ENCODE measurements at regions not wholly inside any gene's neighbourhood (a gene's known extent, or its start where the extent isn't known, plus 50 kb on each side); places are given as distances from the start of the nearest gene placed in this dataset.
"Not testable (repeated sequence)": the region's sequence is repeated elsewhere in the genome, so short reads cannot be mapped to it uniquely, and the experiment has no call there.

GRCh38 chr14:87257421-87257820, 735.6 kb downstream of the GALC start:
- no peaks in the 10 kb centered on the region for H3K36me3 ChIP-seq (ENCODE audit: control insufficient read depth, insufficient read depth, low read length)
- no peak for TF ChIP-seq CTCF (IDR thresholded peaks at IDR 0.05; ENCODE audit: insufficient read depth, low read length, poor library complexity, severe bottlenecking)
- H3K27me3 ChIP-seq (replicated peaks; ENCODE audit: control insufficient read depth, insufficient read depth, low read length) = no peaks in the 10 kb centered on the region
- no peak overlapping the region for H3K4me3 ChIP-seq (replicated peaks; ENCODE audit: low read depth, low read length)
- DNase-seq (ENCODE audit: extremely low read depth, insufficient read length) = no peak

GRCh38 chr14:87255058-87255457, 737.9 kb downstream of the GALC start:
- no peak overlapping the region for H3K4me3 ChIP-seq (replicated peaks; ENCODE audit: low read depth, low read length)
- DNase-seq (ENCODE audit: extremely low read depth, insufficient read length) = no peak
- no peaks in the 10 kb centered on the region for H3K36me3 ChIP-seq (ENCODE audit: control insufficient read depth, insufficient read depth, low read length)
- no peak for TF ChIP-seq CTCF (IDR thresholded peaks at IDR 0.05; ENCODE audit: insufficient read depth, low read length, poor library complexity, severe bottlenecking)
- H3K27me3 ChIP-seq (replicated peaks; ENCODE audit: control insufficient read depth, insufficient read depth, low read length) = no peaks in the 10 kb centered on the region

- H3K36me3 ChIP-seq (ENCODE audit: control insufficient read depth, insufficient read depth, low read length) = no peaks in the 10 kb centered on the region
- H3K27me3 ChIP-seq (replicated peaks; ENCODE audit: control insufficient read depth, insufficient read depth, low read length) = no peaks in the 10 kb centered on the region
- DNase-seq (ENCODE audit: extremely low read depth, insufficient read length) = no peak
- no peak overlapping the region for H3K4me3 ChIP-seq (replicated peaks; ENCODE audit: low read depth, low read length)
- no peak for TF ChIP-seq CTCF (IDR thresholded peaks at IDR 0.05; ENCODE audit: insufficient read depth, low read length, poor library complexity, severe bottlenecking)
Observed at GRCh38 chr14:87254331-87254874, 738.6 kb downstream of the GALC start.

GRCh38 chr14:87253791-87254190, 739.2 kb downstream of the GALC start:
- H3K27me3 ChIP-seq (replicated peaks; ENCODE audit: control insufficient read depth, insufficient read depth, low read length); DNase-seq (ENCODE audit: extremely low read depth, insufficient read length); H3K36me3 ChIP-seq (ENCODE audit: control insufficient read depth, insufficient read depth, low read length); H3K4me3 ChIP-seq (replicated peaks; ENCODE audit: low read depth, low read length): not testable (repeated sequence)

GRCh38 chr14:87252103-87252502, 740.9 kb downstream of the GALC start:
- H3K27me3 ChIP-seq (replicated peaks; ENCODE audit: control insufficient read depth, insufficient read depth, low read length) = no peaks in the 10 kb centered on the region
- H3K36me3 ChIP-seq (ENCODE audit: control insufficient read depth, insufficient read depth, low read length) = no peaks in the 10 kb centered on the region
- no peak for DNase-seq (ENCODE audit: extremely low read depth, insufficient read length)
- no peak for TF ChIP-seq CTCF (IDR thresholded peaks at IDR 0.05; ENCODE audit: insufficient read depth, low read length, poor library complexity, severe bottlenecking)
- no peak overlapping the region for H3K4me3 ChIP-seq (replicated peaks; ENCODE audit: low read depth, low read length)

- H3K36me3 ChIP-seq (ENCODE audit: control insufficient read depth, insufficient read depth, low read length) = no peaks in the 10 kb centered on the region
- TF ChIP-seq CTCF (IDR thresholded peaks at IDR 0.05; ENCODE audit: insufficient read depth, low read length, poor library complexity, severe bottlenecking) = no peak
- no peaks in the 10 kb centered on the region for H3K27me3 ChIP-seq (replicated peaks; ENCODE audit: control insufficient read depth, insufficient read depth, low read length)
- no peak for DNase-seq (ENCODE audit: extremely low read depth, insufficient read length)
- H3K4me3 ChIP-seq (replicated peaks; ENCODE audit: low read depth, low read length) = no peak overlapping the region
Observed at GRCh38 chr14:87251011-87251410, 742.0 kb downstream of the GALC start.
